T-helper 9 cell (primary cell): ENCODE measurements at regions not wholly inside any gene's neighbourhood (a gene's known extent, or its start where the extent isn't known, plus 50 kb on each side); places are given as distances from the start of the nearest gene placed in this dataset.

Source experiments
- DNase-seq: peaks from one replicate; pipeline ENCODE4 v3.0.0-alpha.2; 2020

- DNase-seq, result no peak
Measured at GRCh38 chr1:58365328-58365727, 181.2 kb downstream of the OMA1 start.

- no peak for DNase-seq
Measured at GRCh38 chr1:58363585-58363984, 182.9 kb downstream of the OMA1 start.

- no peak for DNase-seq
Measured at GRCh38 chr1:58361134-58361533, 185.4 kb downstream of the OMA1 start.

GRCh38 chr1:58358346-58358745 is 188.2 kb downstream of the OMA1 start:
- no peak for DNase-seq

- no peak for DNase-seq
Measured at GRCh38 chr1:58356402-58356801, 190.1 kb downstream of the OMA1 start.

- DNase-seq, result no peak
Measured at GRCh38 chr1:58353168-58353567, 193.4 kb downstream of the OMA1 start.

GRCh38 chr1:58352476-58353092 is 193.9 kb downstream of the OMA1 start:
- no peak for DNase-seq

GRCh38 chr1:58346036-58346355 is 200.5 kb downstream of the OMA1 start:
- no peak for DNase-seq

- DNase-seq, result no peak
Measured at GRCh38 chr1:58345215-58346035, 201.1 kb downstream of the OMA1 start.

- DNase-seq, result no peak
Measured at GRCh38 chr1:58340185-58340584, 206.3 kb downstream of the OMA1 start.

- no peak for DNase-seq
Measured at GRCh38 chr1:58338081-58338480, 208.4 kb downstream of the OMA1 start.

- DNase-seq, result no peak
Measured at GRCh38 chr1:58333511-58333910, 213.0 kb downstream of the OMA1 start.

- DNase-seq, result no peak
Measured at GRCh38 chr1:58331156-58331555, 215.4 kb downstream of the OMA1 start.

GRCh38 chr1:58325866-58326265 is 220.7 kb downstream of the OMA1 start:
- DNase-seq, result no peak

GRCh38 chr1:58324558-58324957 is 222.0 kb downstream of the OMA1 start:
- DNase-seq, result no peak

GRCh38 chr1:58318157-58319005 is 228.1 kb downstream of the OMA1 start:
- DNase-seq, result no peak

GRCh38 chr1:58317694-58318093 is 228.8 kb downstream of the OMA1 start:
- DNase-seq, result no peak

- DNase-seq, result no peak
Measured at GRCh38 chr1:58317086-58317485, 229.4 kb downstream of the OMA1 start.

GRCh38 chr1:58316141-58316540 is 230.4 kb downstream of the OMA1 start:
- DNase-seq, result no peak

- no peak for DNase-seq
Measured at GRCh38 chr1:58312971-58313563, 233.5 kb downstream of the OMA1 start.

- DNase-seq, result no peak
Measured at GRCh38 chr1:58312461-58312860, 234.1 kb downstream of the OMA1 start.

GRCh38 chr1:58310881-58311280 is 235.6 kb downstream of the OMA1 start:
- no peak for DNase-seq

GRCh38 chr1:58310469-58310868 is 236.1 kb downstream of the OMA1 start:
- DNase-seq, result no peak
